AG09309 (cell line): ENCODE measurements at regions not wholly inside any gene's neighbourhood (a gene's known extent, or its start where the extent isn't known, plus 50 kb on each side); places are given as distances from the start of the nearest gene placed in this dataset.

ENCODE experiments used
- DNase-seq: peaks from one replicate; pipeline ENCODE4 v3.0.0-alpha.2; 2010; ENCODE audit warnings: low read depth
- H3K4me3 ChIP-seq: 2 replicates; pipeline ENCODE4 v1.5.1; 2011; ENCODE audit warnings: mild to moderate bottlenecking, low read depth, low read length, moderate library complexity; ENCODE audit not compliant: control insufficient read depth
- TF ChIP-seq, protein P1 (sequence below): IDR thresholded peaks from 2 replicates; pipeline ENCODE4 v1.5.1; 2011; ENCODE audit warnings: mild to moderate bottlenecking, low read depth, low read length, inconsistent platforms; ENCODE audit not compliant: insufficient read depth, control insufficient read depth; ENCODE audit errors: missing control alignments

DNA sequence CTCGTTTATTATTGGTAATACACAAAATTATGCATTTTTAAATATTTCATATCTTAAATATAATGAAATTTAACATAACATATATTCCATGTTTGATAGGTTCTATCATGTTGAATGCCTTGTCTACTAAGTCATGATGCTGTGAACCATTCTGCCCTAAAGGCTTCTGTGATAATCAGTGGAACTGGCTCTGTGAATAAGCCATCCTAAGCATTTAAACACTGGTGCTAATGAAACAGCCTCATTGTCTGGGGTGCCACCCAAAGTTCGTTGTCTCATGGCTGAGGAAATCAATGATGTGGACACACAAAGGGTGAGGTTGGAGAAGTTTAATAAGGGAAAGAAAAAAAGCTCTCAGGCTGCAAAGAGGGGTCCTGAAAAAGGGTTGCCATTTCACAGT, 264.7 kb upstream of the ZRANB2 start:
- TF ChIP-seq, protein P1, sequence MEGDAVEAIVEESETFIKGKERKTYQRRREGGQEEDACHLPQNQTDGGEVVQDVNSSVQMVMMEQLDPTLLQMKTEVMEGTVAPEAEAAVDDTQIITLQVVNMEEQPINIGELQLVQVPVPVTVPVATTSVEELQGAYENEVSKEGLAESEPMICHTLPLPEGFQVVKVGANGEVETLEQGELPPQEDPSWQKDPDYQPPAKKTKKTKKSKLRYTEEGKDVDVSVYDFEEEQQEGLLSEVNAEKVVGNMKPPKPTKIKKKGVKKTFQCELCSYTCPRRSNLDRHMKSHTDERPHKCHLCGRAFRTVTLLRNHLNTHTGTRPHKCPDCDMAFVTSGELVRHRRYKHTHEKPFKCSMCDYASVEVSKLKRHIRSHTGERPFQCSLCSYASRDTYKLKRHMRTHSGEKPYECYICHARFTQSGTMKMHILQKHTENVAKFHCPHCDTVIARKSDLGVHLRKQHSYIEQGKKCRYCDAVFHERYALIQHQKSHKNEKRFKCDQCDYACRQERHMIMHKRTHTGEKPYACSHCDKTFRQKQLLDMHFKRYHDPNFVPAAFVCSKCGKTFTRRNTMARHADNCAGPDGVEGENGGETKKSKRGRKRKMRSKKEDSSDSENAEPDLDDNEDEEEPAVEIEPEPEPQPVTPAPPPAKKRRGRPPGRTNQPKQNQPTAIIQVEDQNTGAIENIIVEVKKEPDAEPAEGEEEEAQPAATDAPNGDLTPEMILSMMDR = no peak
- H3K4me3 ChIP-seq = no peak overlapping the region
- DNase-seq = no peak

DNA sequence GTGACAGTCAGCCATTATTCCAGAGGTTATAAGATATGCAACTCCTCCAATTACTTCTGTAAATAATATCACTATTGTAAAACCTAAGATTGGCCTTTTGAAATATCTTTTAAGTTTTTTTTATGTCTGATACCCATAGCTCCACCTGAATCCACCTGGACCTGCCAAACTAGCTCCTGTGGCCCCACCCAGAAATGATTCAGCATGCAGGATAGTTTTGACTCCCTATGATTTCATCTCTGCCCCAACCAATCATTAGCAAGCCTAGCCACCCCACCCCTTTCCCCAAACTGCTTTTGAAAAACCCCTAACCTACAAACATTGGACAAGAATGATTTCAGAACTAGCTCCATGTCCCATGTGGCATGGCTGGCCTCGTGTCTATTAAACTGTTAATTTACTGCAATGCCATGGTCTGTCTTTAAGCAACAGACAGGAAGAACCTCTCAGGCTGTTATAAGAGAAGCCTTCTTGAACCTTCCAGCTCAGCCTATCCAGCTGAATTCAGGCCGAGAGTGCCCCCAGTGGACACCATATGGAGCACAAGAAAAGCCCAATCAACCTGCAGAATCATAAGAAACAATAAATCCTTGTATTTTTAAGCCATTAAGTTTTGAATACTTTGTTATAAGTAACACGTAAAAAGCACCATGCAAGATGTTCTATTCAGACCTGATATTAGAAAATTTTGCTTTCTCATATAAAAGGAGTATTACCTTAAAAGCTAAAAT, 263.0 kb upstream of the ZRANB2 start:
- TF ChIP-seq, protein P1 = peak; percentile 36
- H3K4me3 ChIP-seq = no peak overlapping the region
- no peak for DNase-seq

DNA sequence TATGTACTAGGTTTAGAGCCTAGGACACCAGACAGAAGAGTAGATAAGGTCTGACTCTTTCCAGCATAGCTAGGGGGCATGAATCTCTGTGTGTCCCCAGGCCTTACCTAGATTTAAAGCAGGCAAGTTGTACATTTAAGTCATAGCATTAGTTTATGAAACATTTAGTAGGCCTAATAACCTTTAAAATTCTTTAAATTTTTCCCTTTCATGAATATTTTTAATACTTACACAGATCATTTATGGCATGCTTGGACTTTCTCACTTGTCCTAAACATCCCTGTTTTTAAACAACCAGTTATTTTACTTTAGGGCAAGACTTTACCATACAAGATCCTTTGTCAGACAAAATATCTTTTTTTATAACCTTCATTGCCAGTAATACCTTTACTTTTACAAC, 258.4 kb upstream of the ZRANB2 start:
- no peak for DNase-seq
- no peak overlapping the region for H3K4me3 ChIP-seq
- TF ChIP-seq, protein P1 = no peak

DNA sequence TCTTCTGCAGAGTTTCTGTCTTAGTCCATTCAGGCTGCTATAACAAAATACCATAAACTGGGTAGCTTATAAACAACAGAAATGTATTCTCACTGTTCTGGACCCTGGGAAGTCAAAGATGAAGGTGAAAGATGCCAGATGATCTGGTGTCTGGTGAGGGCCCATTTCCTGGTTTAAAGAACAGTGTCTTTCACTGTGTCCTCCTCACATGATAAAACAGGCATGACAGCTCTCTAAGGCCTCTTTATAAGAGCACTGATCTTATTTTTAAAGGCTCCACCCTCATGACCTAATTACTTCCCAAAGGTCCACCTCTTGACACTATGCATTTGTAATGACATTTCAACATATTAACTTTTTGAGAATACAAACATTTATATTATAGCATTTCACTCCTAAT, 250.2 kb upstream of the ZRANB2 start:
- no peak for DNase-seq
- TF ChIP-seq, protein P1 = no peak
- no peak overlapping the region for H3K4me3 ChIP-seq

DNA sequence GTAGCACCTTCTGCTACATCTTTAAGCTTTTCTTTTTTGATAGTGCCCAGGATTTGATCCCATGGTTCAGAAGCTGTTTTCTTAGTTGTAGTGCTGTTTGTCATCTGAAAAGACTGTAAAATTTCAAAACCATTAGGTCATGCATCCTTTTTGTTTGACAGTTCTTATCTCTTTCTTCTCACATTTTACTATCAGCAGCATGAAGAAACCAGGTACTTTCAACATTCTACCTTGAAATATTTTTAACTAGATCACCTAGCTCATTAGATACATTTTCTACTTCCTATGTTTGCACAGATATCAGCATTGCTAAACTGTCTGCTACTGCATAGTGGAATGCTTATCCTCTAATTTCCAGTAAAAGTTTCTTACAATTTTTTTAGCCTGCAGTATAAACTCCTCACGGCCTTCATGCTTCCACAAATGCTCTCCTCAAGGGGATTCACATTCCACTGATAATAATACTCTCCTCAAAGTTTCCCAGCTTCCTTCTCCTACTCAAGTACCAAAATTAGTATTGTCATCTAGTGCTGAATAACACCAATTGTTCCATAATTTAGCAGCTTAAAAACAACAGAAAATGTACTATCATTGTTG, 243.9 kb upstream of the ZRANB2 start:
- DNase-seq = no peak
- TF ChIP-seq, protein P1 = no peak
- H3K4me3 ChIP-seq = no peak overlapping the region

DNA sequence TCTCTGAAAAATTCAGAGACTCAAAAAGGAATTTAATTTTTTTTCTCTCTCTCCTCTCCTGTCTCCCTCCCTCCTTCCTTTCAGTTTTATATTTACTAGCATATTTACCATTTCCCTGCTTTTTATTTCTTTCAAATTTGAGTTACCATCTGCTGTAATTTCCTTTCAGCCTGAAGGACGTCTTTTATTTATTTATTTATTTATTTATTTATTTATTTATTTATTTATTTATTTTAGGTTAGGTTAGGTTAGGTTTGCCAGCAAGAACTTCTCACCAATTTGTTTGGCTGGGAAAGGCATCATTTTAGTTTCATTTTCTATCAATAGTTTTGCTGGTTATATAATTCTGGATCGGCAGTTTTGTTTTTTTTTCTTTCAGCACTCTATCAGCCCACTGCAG, 231.7 kb upstream of the ZRANB2 start:
- H3K4me3 ChIP-seq = peak overlapping the region; percentile 3
- TF ChIP-seq, protein P1 = no peak
- no peak for DNase-seq
